Naive thymus-derived CD4-positive, alpha-beta T cell (primary cell): ENCODE measurements at regions not wholly inside any gene's neighbourhood (a gene's known extent, or its start where the extent isn't known, plus 50 kb on each side); places are given as distances from the start of the nearest gene placed in this dataset.

Experiments
- ATAC-seq: fragments of 150-1000 bp; cut with Tn5 transposase; 2 replicates; pipeline ENCODE4 v1.10.0; 2021; ENCODE audit warnings: mild to moderate bottlenecking, moderate library complexity
- CTCF ChIA-PET: fragments of 350-600 bp; sonication (Branson Sonifier 250); formaldehyde crosslinking; loops from one replicate; lab custom pipeline; 2021; ENCODE audit warnings: antibody characterized with exemption; lab: Charles Lee
- POLR2A ChIA-PET: fragments of 350-600 bp; sonication (Branson Sonifier 250); formaldehyde crosslinking; loops from one replicate; lab custom pipeline; 2021; ENCODE audit warnings: antibody characterized with exemption, inconsistent platforms; lab: Charles Lee
- DNase-seq, 9 donors: peaks; one replicate each; pipeline versions ENCODE4 v3.0.0 to v3.0.0-alpha.2; 2020 to 2022; ENCODE audit warnings: mixed read lengths in 1 of 9
- H3K27ac ChIP-seq: one replicate; pipeline ENCODE4 v1.7.0; 2013; ENCODE audit warnings: mild to moderate bottlenecking, low read depth, low read length, moderate library complexity
- H3K27me3 ChIP-seq, 2 donors: one replicate each; pipeline ENCODE4 v1.7.0; 2013; ENCODE audit warnings: low read length in 2 of 2, mild to moderate bottlenecking in 2 of 2, moderate library complexity in 2 of 2; ENCODE audit not compliant: control insufficient read depth in 2 of 2, insufficient read depth in 2 of 2
- H3K36me3 ChIP-seq, 3 experiments: 1 replicate in 2 of 3; 2 replicates in 1 of 3; pipeline ENCODE4 v1.7.0; 2013; ENCODE audit warnings: low read length in 3 of 3, mild to moderate bottlenecking in 3 of 3, moderate library complexity in 1 of 3; ENCODE audit not compliant: insufficient read depth in 3 of 3, control insufficient read depth in 2 of 3
- H3K4me1 ChIP-seq, 2 donors: one replicate each; pipeline ENCODE4 v1.7.0; 2013; ENCODE audit warnings: low read length in 2 of 2, mild to moderate bottlenecking in 2 of 2, moderate library complexity in 1 of 2; ENCODE audit not compliant: control insufficient read depth in 2 of 2, insufficient read depth in 2 of 2
- H3K4me3 ChIP-seq: 2 replicates; pipeline ENCODE4 v1.7.0; 2013; ENCODE audit warnings: mild to moderate bottlenecking, low read length
- H3K9me3 ChIP-seq, 3 experiments: 1 replicate in 2 of 3; 2 replicates in 1 of 3; pipeline ENCODE4 v1.7.0; 2013; ENCODE audit warnings: low read length in 3 of 3; ENCODE audit not compliant: control insufficient read depth in 2 of 3
- H3K27ac Mint-ChIP-seq, 9 donors: one replicate each; pipeline ENCODE4 v1.8.0; 2020 to 2022; ENCODE audit warnings: mixed read lengths in 9 of 9, mild to moderate bottlenecking in 8 of 9, moderate library complexity in 5 of 9, inconsistent platforms in 2 of 9
- H3K27me3 Mint-ChIP-seq, 5 donors: one replicate each; pipeline ENCODE4 v1.8.0; 2021 to 2022; ENCODE audit warnings: mixed read lengths in 5 of 5, mild to moderate bottlenecking in 1 of 5
- H3K36me3 Mint-ChIP-seq, 5 donors: one replicate each; pipeline ENCODE4 v1.8.0; 2020 to 2022; ENCODE audit warnings: mixed read lengths in 5 of 5, mild to moderate bottlenecking in 3 of 5, inconsistent platforms in 1 of 5
- H3K4me1 Mint-ChIP-seq, 7 donors: one replicate each; pipeline ENCODE4 v1.8.0; 2020 to 2022; ENCODE audit warnings: mixed read lengths in 7 of 7, mild to moderate bottlenecking in 3 of 7, inconsistent platforms in 1 of 7
- H3K4me3 Mint-ChIP-seq, 10 donors: one replicate each; pipeline ENCODE4 v1.8.0; 2020 to 2022; ENCODE audit warnings: mild to moderate bottlenecking in 10 of 10, mixed read lengths in 10 of 10, moderate library complexity in 6 of 10, inconsistent platforms in 2 of 10
- H3K9me3 Mint-ChIP-seq, 11 donors: one replicate each; pipeline ENCODE4 v1.8.0; 2020 to 2022; ENCODE audit warnings: mixed read lengths in 11 of 11, mild to moderate bottlenecking in 4 of 11, inconsistent platforms in 1 of 11, moderate library complexity in 1 of 11
- intact Hi-C, 2 donors: fragments of 100-400 bp; cut with micrococcal nuclease; formaldehyde crosslinking; loops; one replicate each; pipeline ENCODE4 v1.15.1; 2023

- Mint-ChIP-seq H3K27ac (no peak overlapping the region), H3K4me1 (no peaks in the 10 kb centered on the region), H3K9me3 (peaks cover 0 to 11% (median 0%) of the 10 kb centered on the region in 11 donors), H3K27me3 (no peaks in the 10 kb centered on the region), H3K4me3 (no peak overlapping the region), H3K36me3 (no peaks in the 10 kb centered on the region)
- Histone ChIP-seq H3K4me1 (no peaks in the 10 kb centered on the region), H3K36me3 (no peaks in the 10 kb centered on the region), H3K27ac (no peak overlapping the region), H3K4me3 (no peak overlapping the region), H3K9me3 (no peaks in the 10 kb centered on the region), H3K27me3 (no peaks in the 10 kb centered on the region)
- POLR2A ChIA-PET = no interaction called here
- no peak for DNase-seq
- intact Hi-C loops = no loop called here
- CTCF ChIA-PET = interaction anchor here (0.6 kb wide), 1 partner anchor 127 kb away, joined by 3 read pairs; no protein-coding TSS in a partner anchor
- ATAC-seq = no peak
These were observed 920.9 kb downstream of the RPS29 start for GRCh38 chr14:48665077-48665784.

GRCh38 chr14:48643241-48643640 lies 942.9 kb downstream of the RPS29 start:
- Histone ChIP-seq H3K36me3 (no peaks in the 10 kb centered on the region), H3K4me1 (no peaks in the 10 kb centered on the region), H3K27ac (no peak overlapping the region), H3K4me3 (no peak overlapping the region), H3K9me3 (no peaks in the 10 kb centered on the region), H3K27me3 (no peaks in the 10 kb centered on the region)
- ChIA-PET POLR2A (no interaction called here), CTCF (no interaction called here)
- H3K36me3 Mint-ChIP-seq = no peaks in the 10 kb centered on the region
- no peak for ATAC-seq
- H3K9me3 Mint-ChIP-seq = peaks cover 0 to 18% (median 5%) of the 10 kb centered on the region in 11 donors
- no peaks in the 10 kb centered on the region for H3K4me1 Mint-ChIP-seq
- H3K27me3 Mint-ChIP-seq = no peaks in the 10 kb centered on the region
- no peak overlapping the region for H3K4me3 Mint-ChIP-seq
- no peak overlapping the region for H3K27ac Mint-ChIP-seq
- no peak for DNase-seq
- intact Hi-C loops = no loop called here

DNA sequence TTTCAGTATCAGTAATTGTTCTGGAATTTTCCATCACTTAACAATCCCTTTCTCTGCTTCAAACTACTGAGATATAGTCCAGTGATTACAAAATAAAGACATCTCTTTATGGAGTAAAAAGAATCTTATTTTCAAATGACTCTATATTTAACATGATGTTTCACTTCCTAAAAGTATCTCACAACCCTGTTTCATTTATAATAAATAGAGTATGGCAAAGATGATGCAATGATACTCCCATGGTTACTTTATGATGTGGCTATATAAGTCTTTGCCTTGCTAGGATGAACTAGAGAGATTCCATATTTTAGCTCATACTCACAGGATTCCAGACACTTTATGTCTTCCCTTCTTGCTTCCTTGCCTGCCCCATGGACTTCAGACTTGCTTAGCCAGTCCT lies 953.5 kb upstream of the MDGA2 start:
- peaks cover 0 to 8% (median 2%) of the 10 kb centered on the region in 11 donors for H3K9me3 Mint-ChIP-seq
- ChIA-PET CTCF (no interaction called here), POLR2A (no interaction called here)
- no peaks in the 10 kb centered on the region for H3K36me3 ChIP-seq
- ATAC-seq = no peak
- H3K27me3 Mint-ChIP-seq = no peaks in the 10 kb centered on the region
- no peak overlapping the region for H3K27ac Mint-ChIP-seq
- no peaks in the 10 kb centered on the region for H3K4me1 ChIP-seq
- intact Hi-C loops = no loop called here
- no peak overlapping the region for H3K4me3 ChIP-seq
- H3K4me1 Mint-ChIP-seq = no peaks in the 10 kb centered on the region
- H3K4me3 Mint-ChIP-seq = no peak overlapping the region
- no peak for DNase-seq
- no peaks in the 10 kb centered on the region for H3K27me3 ChIP-seq
- no peak overlapping the region for H3K27ac ChIP-seq
- H3K36me3 Mint-ChIP-seq = no peaks in the 10 kb centered on the region
- H3K9me3 ChIP-seq = no peaks in the 10 kb centered on the region

DNA sequence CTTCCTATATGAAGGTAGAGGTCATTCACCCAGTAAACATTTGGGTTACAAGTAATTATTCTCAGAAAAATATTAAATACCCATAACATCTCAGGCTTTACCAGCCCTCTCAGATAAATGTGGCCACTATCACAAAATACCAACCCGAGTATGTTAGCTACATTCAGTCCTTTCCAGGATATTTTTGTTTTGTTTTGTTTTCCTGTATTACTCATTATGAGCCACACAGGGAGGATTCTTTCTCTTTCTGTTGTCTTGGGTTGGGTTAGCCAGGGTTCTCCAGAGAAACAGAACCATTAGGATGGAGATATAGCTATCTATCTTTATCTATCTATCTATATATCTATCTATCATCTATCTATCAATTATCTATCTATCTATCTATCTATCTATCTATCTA lies 947.6 kb upstream of the MDGA2 start:
- Histone ChIP-seq H3K36me3 (no peaks in the 10 kb centered on the region), H3K27ac (no peak overlapping the region), H3K4me1 (no peaks in the 10 kb centered on the region), H3K27me3 (no peaks in the 10 kb centered on the region), H3K9me3 (no peaks in the 10 kb centered on the region), H3K4me3 (no peak overlapping the region)
- DNase-seq (no peak), ATAC-seq (no peak)
- no peak overlapping the region for H3K4me3 Mint-ChIP-seq
- no peaks in the 10 kb centered on the region for H3K27me3 Mint-ChIP-seq
- H3K4me1 Mint-ChIP-seq = no peaks in the 10 kb centered on the region
- peaks cover 0 to 3% (median 0%) of the 10 kb centered on the region in 11 donors for H3K9me3 Mint-ChIP-seq
- intact Hi-C loops = no loop called here
- H3K36me3 Mint-ChIP-seq = no peaks in the 10 kb centered on the region
- CTCF ChIA-PET = no interaction called here
- no peak overlapping the region for H3K27ac Mint-ChIP-seq
- POLR2A ChIA-PET = no interaction called here

DNA sequence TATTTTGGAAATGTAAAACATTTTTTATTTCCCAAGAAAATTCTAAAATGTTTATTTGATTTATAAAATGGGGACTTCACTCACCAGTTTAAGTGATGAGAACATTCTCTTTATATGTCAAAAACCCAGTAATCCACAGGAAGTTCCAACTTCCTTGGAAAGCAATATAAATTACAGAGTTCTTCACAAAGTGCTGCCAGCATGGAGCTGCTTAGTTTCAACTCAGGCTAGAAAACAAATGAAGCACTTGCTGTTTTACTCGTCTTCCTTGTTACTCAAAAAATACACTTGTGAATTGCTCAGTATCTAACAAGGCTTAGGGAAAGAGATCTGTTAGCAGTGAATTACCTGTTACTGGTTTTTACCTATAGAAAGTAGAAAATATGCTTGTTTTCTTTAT lies 942.7 kb upstream of the MDGA2 start:
- no peak overlapping the region for H3K4me3 Mint-ChIP-seq
- POLR2A ChIA-PET = no interaction called here
- H3K27me3 ChIP-seq = no peaks in the 10 kb centered on the region
- intact Hi-C loops = no loop called here
- H3K27ac ChIP-seq = no peak overlapping the region
- no peak overlapping the region for H3K27ac Mint-ChIP-seq
- no peaks in the 10 kb centered on the region for H3K36me3 Mint-ChIP-seq
- no peaks in the 10 kb centered on the region for H3K4me1 Mint-ChIP-seq
- no peaks in the 10 kb centered on the region for H3K36me3 ChIP-seq
- peaks cover 0 to 9% (median 0%) of the 10 kb centered on the region in 11 donors for H3K9me3 Mint-ChIP-seq
- H3K4me3 ChIP-seq = no peak overlapping the region
- H3K9me3 ChIP-seq = no peaks in the 10 kb centered on the region
- no peaks in the 10 kb centered on the region for H3K4me1 ChIP-seq
- H3K27me3 Mint-ChIP-seq = no peaks in the 10 kb centered on the region
- ATAC-seq = no peak
- DNase-seq = no peak
- CTCF ChIA-PET = no interaction called here

DNA sequence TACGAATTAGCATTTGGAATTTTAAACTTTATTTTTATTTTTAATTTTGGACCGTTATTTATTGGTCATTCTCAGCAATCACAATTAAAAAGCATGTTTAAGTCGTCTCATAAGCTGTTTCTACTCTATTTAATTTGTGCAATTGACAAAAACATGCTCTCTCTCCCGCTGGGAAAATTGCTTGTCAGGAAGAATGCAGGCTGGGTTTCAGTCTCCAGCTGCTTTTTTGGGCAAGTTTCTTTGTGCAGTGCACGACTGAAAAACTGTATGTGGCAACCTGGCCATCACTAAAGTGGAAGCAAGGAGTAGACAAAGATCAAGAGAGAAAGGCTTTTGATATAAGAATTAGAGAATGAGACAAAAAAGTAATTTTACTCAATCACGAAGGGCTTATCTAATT lies 941.5 kb upstream of the MDGA2 start:
- H3K4me3 Mint-ChIP-seq = no peak overlapping the region
- no peaks in the 10 kb centered on the region for H3K36me3 ChIP-seq
- H3K27ac ChIP-seq = no peak overlapping the region
- ChIA-PET CTCF (no interaction called here), POLR2A (no interaction called here)
- no peaks in the 10 kb centered on the region for H3K9me3 ChIP-seq
- no peak overlapping the region for H3K4me3 ChIP-seq
- no peaks in the 10 kb centered on the region for H3K4me1 ChIP-seq
- DNase-seq (no peak), ATAC-seq (no peak)
- H3K4me1 Mint-ChIP-seq = no peaks in the 10 kb centered on the region
- no peak overlapping the region for H3K27ac Mint-ChIP-seq
- H3K36me3 Mint-ChIP-seq = no peaks in the 10 kb centered on the region
- peaks cover 0 to 9% (median 2%) of the 10 kb centered on the region in 11 donors for H3K9me3 Mint-ChIP-seq
- intact Hi-C loops = no loop called here
- no peaks in the 10 kb centered on the region for H3K27me3 Mint-ChIP-seq
- no peaks in the 10 kb centered on the region for H3K27me3 ChIP-seq

- POLR2A ChIA-PET = no interaction called here
- CTCF ChIA-PET = no interaction called here
- Mint-ChIP-seq H3K36me3 (no peaks in the 10 kb centered on the region), H3K4me1 (no peaks in the 10 kb centered on the region), H3K9me3 (peaks cover 0 to 21% (median 6%) of the 10 kb centered on the region in 11 donors), H3K27me3 (no peaks in the 10 kb centered on the region), H3K27ac (no peak overlapping the region), H3K4me3 (no peak overlapping the region)
- Histone ChIP-seq H3K36me3 (no peaks in the 10 kb centered on the region), H3K4me1 (no peaks in the 10 kb centered on the region), H3K9me3 (no peaks in the 10 kb centered on the region), H3K27ac (no peak overlapping the region), H3K4me3 (no peak overlapping the region), H3K27me3 (no peaks in the 10 kb centered on the region)
- ATAC-seq (no peak), DNase-seq (no peak)
- intact Hi-C loops = no loop called here
These were observed 940.2 kb upstream of the MDGA2 start for GRCh38 chr14:48615618-48616017.
